GM12801 (cell line): ENCODE measurements at regions not wholly inside any gene's neighbourhood (a gene's known extent, or its start where the extent isn't known, plus 50 kb on each side); places are given as distances from the start of the nearest gene placed in this dataset.

ENCODE experiments used
- CTCF ChIP-seq: IDR thresholded peaks from one replicate; pipeline ENCODE4 v1.5.1; 2011; ENCODE audit warnings: control low read depth; ENCODE audit not compliant: insufficient read length; ENCODE audit errors: extremely low read depth

- TF ChIP-seq CTCF: no peak
Observed at GRCh38 chr10:123563581-123563855, 102.6 kb upstream of the GPR26 start.

- TF ChIP-seq CTCF: no peak
Observed at GRCh38 chr10:123563994-123564393, 102.2 kb upstream of the GPR26 start.

- no peak for TF ChIP-seq CTCF
Observed at GRCh38 chr10:123564631-123565030, 101.5 kb upstream of the GPR26 start.

GRCh38 chr10:123565691-123566660 is 100.2 kb upstream of the GPR26 start:
- no peak for TF ChIP-seq CTCF

- TF ChIP-seq CTCF: no peak
Observed at GRCh38 chr10:123567984-123568739, 98.0 kb upstream of the GPR26 start.

GRCh38 chr10:123568751-123569150 is 97.4 kb upstream of the GPR26 start:
- TF ChIP-seq CTCF: no peak

- no peak for TF ChIP-seq CTCF
Observed at GRCh38 chr10:123569436-123570035, 96.6 kb upstream of the GPR26 start.
